GM19463 (cell line): ENCODE measurements at regions not wholly inside any gene's neighbourhood (a gene's known extent, or its start where the extent isn't known, plus 50 kb on each side); places are given as distances from the start of the nearest gene placed in this dataset.
A peak's percentile ranks its signal among the peaks of the same experiment; 100 is the strongest.
"Not testable (repeated sequence)": the region's sequence is repeated elsewhere in the genome, so short reads cannot be mapped to it uniquely, and the experiment has no call there.

ENCODE experiments used
- ATAC-seq: cut with Tn5 transposase; IDR thresholded peaks from one replicate; pipeline ENCODE4 v1.9.1; 2021; ENCODE audit warnings: mild to moderate bottlenecking, moderate library complexity; ENCODE audit not compliant: unreplicated experiment

GRCh38 chr3:116994351-116994879 is 284.8 kb downstream of the TUSC7 start:
- ATAC-seq: no peak

- ATAC-seq: no peak
Observed at GRCh38 chr3:117003501-117003900, 293.9 kb downstream of the TUSC7 start.

GRCh38 chr3:117005274-117005673 is 295.7 kb downstream of the TUSC7 start:
- ATAC-seq: no peak

- ATAC-seq: no peak
Observed at GRCh38 chr3:117005911-117006522, 296.4 kb downstream of the TUSC7 start.

- ATAC-seq: no peak
Observed at GRCh38 chr3:117010318-117010717, 300.7 kb downstream of the TUSC7 start.

- no peak for ATAC-seq
Observed at GRCh38 chr3:117011687-117012250, 302.2 kb downstream of the TUSC7 start.

- ATAC-seq: no peak
Observed at GRCh38 chr3:117016378-117016777, 306.8 kb downstream of the TUSC7 start.

- ATAC-seq: peak; percentile 73
Observed at GRCh38 chr3:117017135-117017894, 307.7 kb downstream of the TUSC7 start.

- no peak for ATAC-seq
Observed at GRCh38 chr3:117018655-117019054, 309.1 kb downstream of the TUSC7 start.

GRCh38 chr3:117019082-117019713 is 309.6 kb downstream of the TUSC7 start:
- peak; percentile 46 for ATAC-seq

- ATAC-seq: no peak
Observed at GRCh38 chr3:117026401-117026800, 316.8 kb downstream of the TUSC7 start.

- no peak for ATAC-seq
Observed at GRCh38 chr3:117035745-117036144, 326.2 kb downstream of the TUSC7 start.

GRCh38 chr3:117036259-117036799 is 326.8 kb downstream of the TUSC7 start:
- peak; percentile 72 for ATAC-seq

GRCh38 chr3:117045143-117045542 is 335.6 kb downstream of the TUSC7 start:
- no peak for ATAC-seq

GRCh38 chr3:117047951-117048705 is 338.5 kb downstream of the TUSC7 start:
- ATAC-seq: no peak

GRCh38 chr3:117052395-117052794 is 342.8 kb downstream of the TUSC7 start:
- ATAC-seq: no peak

- no peak for ATAC-seq
Observed at GRCh38 chr3:117054556-117054955, 345.0 kb downstream of the TUSC7 start.

- ATAC-seq: not testable (repeated sequence)
Observed at GRCh38 chr3:117056946-117057345, 347.4 kb downstream of the TUSC7 start.

GRCh38 chr3:117059067-117059955 is 349.7 kb downstream of the TUSC7 start:
- no peak for ATAC-seq

- no peak for ATAC-seq
Observed at GRCh38 chr3:117059956-117060270, 350.3 kb downstream of the TUSC7 start.
